Ishikawa (cell line): ENCODE measurements at regions not wholly inside any gene's neighbourhood (a gene's known extent, or its start where the extent isn't known, plus 50 kb on each side); places are given as distances from the start of the nearest gene placed in this dataset.

ENCODE experiments used
- EP300 ChIP-seq: IDR thresholded peaks from 2 replicates; pipeline ENCODE4 v1.6.1; 2012; ENCODE audit warnings: borderline replicate concordance
- RAD21 ChIP-seq: IDR thresholded peaks from 2 replicates; pipeline ENCODE4 v1.6.1; 2012; ENCODE audit warnings: low read depth
- TCF12 ChIP-seq: IDR thresholded peaks from 2 replicates; pipeline ENCODE4 v1.6.1; 2012; ENCODE audit warnings: low read depth
- YY1 ChIP-seq: IDR thresholded peaks from 2 replicates; pipeline ENCODE4 v1.6.1; 2012; ENCODE audit warnings: low read depth
- TF ChIP-seq, protein P1 (sequence below): IDR thresholded peaks from 2 replicates; pipeline ENCODE4 v1.6.1; 2012; ENCODE audit warnings: low read depth, mild to moderate bottlenecking
- TF ChIP-seq, protein P2 (sequence below): IDR thresholded peaks from 2 replicates; pipeline ENCODE4 v1.6.1; 2012

GRCh38 chr9:134222018-134222573, 57.7 kb upstream of the RNU6ATAC start:
- TF ChIP-seq TCF12 (no peak), RAD21 (no peak), YY1 (no peak), EP300 (no peak)
- TF ChIP-seq, protein P1, sequence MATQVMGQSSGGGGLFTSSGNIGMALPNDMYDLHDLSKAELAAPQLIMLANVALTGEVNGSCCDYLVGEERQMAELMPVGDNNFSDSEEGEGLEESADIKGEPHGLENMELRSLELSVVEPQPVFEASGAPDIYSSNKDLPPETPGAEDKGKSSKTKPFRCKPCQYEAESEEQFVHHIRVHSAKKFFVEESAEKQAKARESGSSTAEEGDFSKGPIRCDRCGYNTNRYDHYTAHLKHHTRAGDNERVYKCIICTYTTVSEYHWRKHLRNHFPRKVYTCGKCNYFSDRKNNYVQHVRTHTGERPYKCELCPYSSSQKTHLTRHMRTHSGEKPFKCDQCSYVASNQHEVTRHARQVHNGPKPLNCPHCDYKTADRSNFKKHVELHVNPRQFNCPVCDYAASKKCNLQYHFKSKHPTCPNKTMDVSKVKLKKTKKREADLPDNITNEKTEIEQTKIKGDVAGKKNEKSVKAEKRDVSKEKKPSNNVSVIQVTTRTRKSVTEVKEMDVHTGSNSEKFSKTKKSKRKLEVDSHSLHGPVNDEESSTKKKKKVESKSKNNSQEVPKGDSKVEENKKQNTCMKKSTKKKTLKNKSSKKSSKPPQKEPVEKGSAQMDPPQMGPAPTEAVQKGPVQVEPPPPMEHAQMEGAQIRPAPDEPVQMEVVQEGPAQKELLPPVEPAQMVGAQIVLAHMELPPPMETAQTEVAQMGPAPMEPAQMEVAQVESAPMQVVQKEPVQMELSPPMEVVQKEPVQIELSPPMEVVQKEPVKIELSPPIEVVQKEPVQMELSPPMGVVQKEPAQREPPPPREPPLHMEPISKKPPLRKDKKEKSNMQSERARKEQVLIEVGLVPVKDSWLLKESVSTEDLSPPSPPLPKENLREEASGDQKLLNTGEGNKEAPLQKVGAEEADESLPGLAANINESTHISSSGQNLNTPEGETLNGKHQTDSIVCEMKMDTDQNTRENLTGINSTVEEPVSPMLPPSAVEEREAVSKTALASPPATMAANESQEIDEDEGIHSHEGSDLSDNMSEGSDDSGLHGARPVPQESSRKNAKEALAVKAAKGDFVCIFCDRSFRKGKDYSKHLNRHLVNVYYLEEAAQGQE = no peak
- TF ChIP-seq, protein P2, sequence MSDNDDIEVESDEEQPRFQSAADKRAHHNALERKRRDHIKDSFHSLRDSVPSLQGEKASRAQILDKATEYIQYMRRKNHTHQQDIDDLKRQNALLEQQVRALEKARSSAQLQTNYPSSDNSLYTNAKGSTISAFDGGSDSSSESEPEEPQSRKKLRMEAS = no peak
